22Rv1 (cell line): ENCODE measurements at regions not wholly inside any gene's neighbourhood (a gene's known extent, or its start where the extent isn't known, plus 50 kb on each side); places are given as distances from the start of the nearest gene placed in this dataset.

Experiments
- H3K27ac ChIP-seq: fragments of 450-650 bp; 2 replicates; pipeline ENCODE4 v1.5.1; 2017
- CTCF ChIP-seq: fragments of 450-650 bp; IDR thresholded peaks from 2 replicates; pipeline ENCODE4 v1.5.1; 2017; ENCODE audit warnings: mild to moderate bottlenecking
- ZFX ChIP-seq: fragments of 450-650 bp; IDR thresholded peaks from 2 replicates; pipeline ENCODE4 v1.6.1; 2017; ENCODE audit warnings: antibody characterized with exemption, borderline replicate concordance

- no peak overlapping the region for H3K27ac ChIP-seq
These were observed 703.1 kb downstream of the RFPL4B start for GRCh38 chr6:113050010-113050858.

GRCh38 chr6:113050979-113051378 is 703.8 kb downstream of the RFPL4B start:
- no peak for TF ChIP-seq ZFX
- no peak for TF ChIP-seq CTCF
- H3K27ac ChIP-seq, result no peak overlapping the region

More at GRCh38 chr6:113050010-113050858, 703.1 kb downstream of the RFPL4B start:
- TF ChIP-seq ZFX (no peak), CTCF (no peak)

- TF ChIP-seq CTCF (no peak), ZFX (no peak)
- H3K27ac ChIP-seq, result no peak overlapping the region
These were observed 705.4 kb downstream of the RFPL4B start for GRCh38 chr6:113052506-113052905.

- no peak for TF ChIP-seq ZFX
- TF ChIP-seq CTCF, result no peak
- H3K27ac ChIP-seq, result no peak overlapping the region
These were observed 707.9 kb downstream of the RFPL4B start for GRCh38 chr6:113055061-113055460.

- TF ChIP-seq ZFX (no peak), CTCF (no peak)
- no peak overlapping the region for H3K27ac ChIP-seq
These were observed 708.9 kb downstream of the RFPL4B start for GRCh38 chr6:113055998-113056397.

- no peak overlapping the region for H3K27ac ChIP-seq
These were observed 710.5 kb downstream of the RFPL4B start for GRCh38 chr6:113057567-113058053.

More at GRCh38 chr6:113057567-113058053, 710.5 kb downstream of the RFPL4B start:
- TF ChIP-seq ZFX (no peak), CTCF (no peak)
